Spleen (tissue), 11 donors: ENCODE measurements at regions not wholly inside any gene's neighbourhood (a gene's known extent, or its start where the extent isn't known, plus 50 kb on each side); places are given as distances from the start of the nearest gene placed in this dataset.

Experiments
- DNase-seq: peaks from one replicate; pipeline ENCODE4 v3.0.0-alpha.2; 2020
- H3K27ac ChIP-seq, 8 donors: fragments of 200-600 bp; sonication (generic) in 7 of 8; 1 replicate in 4 of 8; 2 replicates in 4 of 8; pipeline versions ENCODE4 v1.5.0 to v1.8.0; 2016 to 2021; ENCODE audit warnings: inconsistent platforms in 4 of 8, mild to moderate bottlenecking in 4 of 8, moderate library complexity in 1 of 8
- H3K27me3 ChIP-seq, 7 donors: fragments of 200-600 bp; sonication (generic) in 6 of 7; replicated peaks in 1 of 7; 1 replicate in 4 of 7; 2 replicates in 3 of 7; pipeline versions ENCODE4 v1.5.0 to v1.8.0; 2016 to 2021; ENCODE audit warnings: inconsistent platforms in 3 of 7, mild to moderate bottlenecking in 1 of 7
- H3K36me3 ChIP-seq, 6 donors: fragments of 200-600 bp; sonication (generic) in 5 of 6; 1 replicate in 4 of 6; 2 replicates in 2 of 6; pipeline versions ENCODE4 v1.5.0 to v1.8.0; 2016 to 2021; ENCODE audit warnings: inconsistent platforms in 2 of 6
- H3K4me1 ChIP-seq, 6 donors: fragments of 200-600 bp; sonication (generic) in 5 of 6; 1 replicate in 3 of 6; 2 replicates in 3 of 6; pipeline versions ENCODE4 v1.5.0 to v1.8.0; 2016 to 2021; ENCODE audit warnings: inconsistent platforms in 3 of 6
- H3K4me3 ChIP-seq, 8 donors: fragments of 200-600 bp; sonication (generic) in 7 of 8; 1 replicate in 4 of 8; 2 replicates in 4 of 8; pipeline versions ENCODE4 v1.5.0 to v1.8.0; 2016 to 2021; ENCODE audit warnings: inconsistent platforms in 4 of 8, mild to moderate bottlenecking in 4 of 8, moderate library complexity in 2 of 8
- H3K9me3 ChIP-seq, 8 donors: fragments of 200-600 bp; sonication (generic) in 7 of 8; 1 replicate in 4 of 8; 2 replicates in 4 of 8; pipeline versions ENCODE4 v1.5.0 to v1.8.0; 2016 to 2021; ENCODE audit warnings: inconsistent platforms in 4 of 8
- POLR2A ChIP-seq, 3 donors: fragments of 450-650 bp; IDR thresholded peaks; one replicate each; pipeline ENCODE4 v1.5.1; 2017; ENCODE audit warnings: antibody characterized with exemption in 3 of 3, mild to moderate bottlenecking in 1 of 3
- POLR2AphosphoS5 ChIP-seq, 3 donors: sonication (generic); formaldehyde crosslinking; IDR thresholded peaks; one replicate each; pipeline ENCODE4 v1.5.1; 2017; ENCODE audit warnings: antibody characterized with exemption in 3 of 3
- WGBS, 5 donors: extraction: QIAGEN DNeasy Blood & Tissue Kit in 3 of 5; methylation state at CpG; one replicate each; pipeline versions ENCODE4 v1.1.5 to v1.1.7; 2013 to 2018; 5-methylcytosine and 5-hydroxymethylcytosine counted together
- intact Hi-C: fragments of 100-400 bp; cut with DNase I; formaldehyde crosslinking; loops from one replicate; pipeline ENCODE4 v1.15.0; 2023; ENCODE audit warnings: low total_unique reads
- TF ChIP-seq, protein P1 (sequence below), 11 experiments: fragments of 200-600 bp in 7 of 11; fragments of 450-650 bp in 4 of 11; sonication (generic) in 4 of 11; IDR thresholded peaks in 8 of 11; conservative IDR thresholded peaks in 3 of 11; 1 replicate in 7 of 11; 2 replicates in 4 of 11; pipeline versions ENCODE4 v1.4.0 to v1.8.0; 2016 to 2021; ENCODE audit warnings: antibody characterized with exemption in 11 of 11, inconsistent platforms in 4 of 11, mild to moderate bottlenecking in 1 of 11
- donor health status: healthy with polysubstance abuse.
- donor health status: DM: no; HTN: no; CAD: no; lungs with moderate emphysema.
- donor health status: DM: no; HTN: no; CAD: no.
- donor health status: Bipolar disorder and iron deficiency.
- donor health status: healthy.
- donor health status: DM: no; HTN: no; CAD: no.
- donor health status: DM: yes; HTN: yes; CAD: no.

DNA sequence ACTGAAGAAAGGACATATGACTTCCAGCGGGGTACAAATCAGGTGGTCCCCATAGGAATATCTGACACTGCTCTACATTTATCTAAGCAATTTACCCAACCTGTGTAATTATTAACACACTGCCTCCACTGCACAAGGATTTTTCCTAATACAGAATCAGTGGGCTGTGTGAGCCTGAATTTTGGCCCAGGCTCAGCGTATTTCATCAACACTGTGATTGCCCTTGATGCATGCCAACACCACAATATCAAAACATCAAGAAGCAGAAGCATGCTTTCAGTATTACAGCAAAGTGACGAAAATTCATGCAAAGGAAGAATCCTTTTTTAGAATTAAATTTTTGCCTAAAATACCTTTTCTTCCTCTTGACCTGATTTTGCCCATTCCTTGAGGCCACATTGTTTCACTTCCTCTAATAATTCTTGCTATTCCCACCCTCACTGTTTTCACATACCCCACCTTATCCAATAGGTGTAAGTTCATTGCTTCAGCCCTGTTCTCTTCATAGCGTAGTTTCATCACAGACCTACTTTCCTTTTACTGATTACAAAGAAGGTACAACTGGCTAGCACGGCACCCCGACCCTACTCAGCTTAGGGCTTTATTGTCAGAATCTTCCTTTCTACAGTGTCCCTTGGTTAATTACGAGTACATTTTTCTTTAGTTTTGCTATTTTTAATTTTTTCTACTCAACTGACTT is 83.7 kb upstream of the PTCHD4 start:
- 82 to 87% (median 84%) methylated on average over 7 of the region's 7 CpGs for WGBS, 5 donors
- no peak for DNase-seq
- intact Hi-C loops: no loop called here
- Histone ChIP-seq H3K27ac (no peak overlapping the region), H3K9me3 (peaks cover 0 to 7% (median 0%) of the 10 kb centered on the region in 8 donors), H3K4me1 (no peaks in the 10 kb centered on the region), H3K36me3 (no peaks in the 10 kb centered on the region), H3K4me3 (no peak overlapping the region), H3K27me3 (no peaks in the 10 kb centered on the region)
- no peak for TF ChIP-seq POLR2AphosphoS5 (IDR thresholded peaks at IDR 0.05)
- no peak for TF ChIP-seq POLR2A (IDR thresholded peaks at IDR 0.05)
- TF ChIP-seq, protein P1, sequence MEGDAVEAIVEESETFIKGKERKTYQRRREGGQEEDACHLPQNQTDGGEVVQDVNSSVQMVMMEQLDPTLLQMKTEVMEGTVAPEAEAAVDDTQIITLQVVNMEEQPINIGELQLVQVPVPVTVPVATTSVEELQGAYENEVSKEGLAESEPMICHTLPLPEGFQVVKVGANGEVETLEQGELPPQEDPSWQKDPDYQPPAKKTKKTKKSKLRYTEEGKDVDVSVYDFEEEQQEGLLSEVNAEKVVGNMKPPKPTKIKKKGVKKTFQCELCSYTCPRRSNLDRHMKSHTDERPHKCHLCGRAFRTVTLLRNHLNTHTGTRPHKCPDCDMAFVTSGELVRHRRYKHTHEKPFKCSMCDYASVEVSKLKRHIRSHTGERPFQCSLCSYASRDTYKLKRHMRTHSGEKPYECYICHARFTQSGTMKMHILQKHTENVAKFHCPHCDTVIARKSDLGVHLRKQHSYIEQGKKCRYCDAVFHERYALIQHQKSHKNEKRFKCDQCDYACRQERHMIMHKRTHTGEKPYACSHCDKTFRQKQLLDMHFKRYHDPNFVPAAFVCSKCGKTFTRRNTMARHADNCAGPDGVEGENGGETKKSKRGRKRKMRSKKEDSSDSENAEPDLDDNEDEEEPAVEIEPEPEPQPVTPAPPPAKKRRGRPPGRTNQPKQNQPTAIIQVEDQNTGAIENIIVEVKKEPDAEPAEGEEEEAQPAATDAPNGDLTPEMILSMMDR (IDR thresholded peaks at IDR 0.05 in 8 of 11, conservative IDR thresholded peaks at IDR 0.05 in 3 of 11): no peak

DNA sequence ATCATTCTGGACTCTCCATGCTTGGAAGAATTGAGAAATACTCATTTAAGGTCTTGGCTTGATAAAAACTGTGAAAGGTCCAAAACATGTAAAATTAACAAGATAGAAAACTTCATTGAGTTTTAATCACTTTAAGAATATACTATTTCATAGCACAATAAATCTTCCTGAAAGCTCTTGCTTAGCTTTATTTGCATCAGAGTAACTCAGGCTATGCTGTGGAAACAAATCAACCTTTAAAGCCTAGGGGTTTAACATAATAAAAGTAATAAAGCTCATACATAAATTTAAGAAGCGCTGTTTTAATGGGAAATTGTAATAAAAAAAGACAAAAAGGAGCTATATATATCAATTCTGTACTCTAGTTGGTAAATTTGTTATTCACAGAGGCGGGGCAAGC is 77.2 kb upstream of the PTCHD4 start:
- Histone ChIP-seq H3K27me3 (no peaks in the 10 kb centered on the region), H3K36me3 (no peaks in the 10 kb centered on the region), H3K4me3 (no peak overlapping the region), H3K4me1 (no peaks in the 10 kb centered on the region), H3K9me3 (no peaks in the 10 kb centered on the region), H3K27ac (no peak overlapping the region)
- intact Hi-C loops: no loop called here
- DNase-seq: no peak
- TF ChIP-seq POLR2A (IDR thresholded peaks at IDR 0.05) (no peak), POLR2AphosphoS5 (IDR thresholded peaks at IDR 0.05) (no peak)
- TF ChIP-seq, protein P1 (IDR thresholded peaks at IDR 0.05 in 8 of 11, conservative IDR thresholded peaks at IDR 0.05 in 3 of 11): no peak
- WGBS, 5 donors: 82 to 92% (median 85%) methylated on average over 2 of the region's 2 CpGs

DNA sequence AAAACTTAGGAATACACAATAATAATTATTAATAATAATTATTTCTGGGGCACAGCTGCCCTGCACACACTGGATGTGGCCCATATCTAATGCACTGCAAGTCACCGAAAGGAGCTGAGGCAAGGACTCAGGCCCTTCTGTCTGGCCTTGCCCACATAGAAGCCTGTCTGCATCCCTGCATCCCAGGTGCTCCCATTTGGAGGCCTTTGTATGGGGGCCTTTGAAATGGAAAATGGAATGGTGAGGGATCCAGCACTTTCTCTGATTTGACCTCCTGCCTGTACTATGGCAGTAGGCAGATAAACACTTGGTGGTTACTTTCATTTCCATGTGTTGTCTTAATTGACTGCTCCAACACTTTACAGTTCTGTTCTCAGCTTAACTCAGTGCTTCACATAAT is 75.7 kb upstream of the PTCHD4 start:
- Histone ChIP-seq H3K36me3 (no peaks in the 10 kb centered on the region), H3K27ac (no peak overlapping the region), H3K4me1 (no peaks in the 10 kb centered on the region), H3K9me3 (no peaks in the 10 kb centered on the region), H3K27me3 (no peaks in the 10 kb centered on the region), H3K4me3 (no peak overlapping the region)
- WGBS, 5 donors: 93 to 100% (median 97%) methylated on average over 1 of the region's 1 CpG
- intact Hi-C loops: no loop called here
- DNase-seq: no peak
- TF ChIP-seq POLR2AphosphoS5 (IDR thresholded peaks at IDR 0.05) (no peak), POLR2A (IDR thresholded peaks at IDR 0.05) (no peak)
- TF ChIP-seq, protein P1 (IDR thresholded peaks at IDR 0.05 in 8 of 11, conservative IDR thresholded peaks at IDR 0.05 in 3 of 11): no peak

DNA sequence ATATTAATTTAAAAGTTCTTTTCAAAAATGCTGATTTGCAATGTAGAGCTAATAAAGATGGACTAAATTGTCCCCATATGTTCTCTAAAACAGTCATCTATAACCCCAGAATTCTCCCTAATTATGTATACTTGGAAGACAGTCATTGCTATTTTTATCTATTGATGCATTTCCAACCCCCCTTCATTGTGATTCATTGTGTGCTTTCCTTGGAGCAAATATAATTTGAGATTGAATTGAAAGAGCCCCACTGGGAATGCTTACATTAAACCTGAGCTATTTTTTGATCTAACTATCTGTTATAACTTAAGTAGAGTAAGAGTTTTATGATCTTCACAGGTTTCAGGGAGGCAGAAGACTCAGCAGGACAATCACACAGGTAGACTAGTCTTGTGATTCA is 73.7 kb upstream of the PTCHD4 start:
- DNase-seq: no peak
- Histone ChIP-seq H3K4me3 (no peak overlapping the region), H3K9me3 (no peaks in the 10 kb centered on the region), H3K4me1 (no peaks in the 10 kb centered on the region), H3K27ac (no peak overlapping the region), H3K27me3 (no peaks in the 10 kb centered on the region), H3K36me3 (no peaks in the 10 kb centered on the region)
- TF ChIP-seq POLR2A (IDR thresholded peaks at IDR 0.05) (no peak), POLR2AphosphoS5 (IDR thresholded peaks at IDR 0.05) (no peak)
- TF ChIP-seq, protein P1 (IDR thresholded peaks at IDR 0.05 in 8 of 11, conservative IDR thresholded peaks at IDR 0.05 in 3 of 11): no peak
- intact Hi-C loops: no loop called here
